Spleen (tissue), 7 donors: ENCODE measurements at regions not wholly inside any gene's neighbourhood (a gene's known extent, or its start where the extent isn't known, plus 50 kb on each side); places are given as distances from the start of the nearest gene placed in this dataset.
"Not testable (repeated sequence)": the region's sequence is repeated elsewhere in the genome, so short reads cannot be mapped to it uniquely, and the experiment has no call there.

Source experiments
- CTCF ChIP-seq, 11 experiments: fragments of 200-600 bp in 7 of 11; fragments of 450-650 bp in 4 of 11; sonication (generic) in 4 of 11; IDR thresholded peaks in 8 of 11; conservative IDR thresholded peaks in 3 of 11; 1 replicate in 7 of 11; 2 replicates in 4 of 11; pipeline versions ENCODE4 v1.4.0 to v1.8.0; 2016 to 2021; ENCODE audit warnings: antibody characterized with exemption in 11 of 11, inconsistent platforms in 4 of 11, mild to moderate bottlenecking in 1 of 11
- POLR2AphosphoS5 ChIP-seq, 3 donors: sonication (generic); formaldehyde crosslinking; IDR thresholded peaks; one replicate each; pipeline ENCODE4 v1.5.1; 2017; ENCODE audit warnings: antibody characterized with exemption in 3 of 3
- donor health status: DM: no; HTN: no; CAD: no; lungs with moderate emphysema.
- donor health status: DM: no; HTN: no; CAD: no.
- donor health status: DM: no; HTN: no; CAD: no.

GRCh38 chr18:76704589-76704988 lies 117.8 kb upstream of the ZNF236 start:
- not testable (repeated sequence) for TF ChIP-seq POLR2AphosphoS5 (IDR thresholded peaks at IDR 0.05); CTCF (IDR thresholded peaks at IDR 0.05 in 8 of 11, conservative IDR thresholded peaks at IDR 0.05 in 3 of 11)
